ENCODE measurements at regions not wholly inside any gene's neighbourhood (a gene's known extent, or its start where the extent isn't known, plus 50 kb on each side); places are given as distances from the start of the nearest gene placed in this dataset.

DNA sequence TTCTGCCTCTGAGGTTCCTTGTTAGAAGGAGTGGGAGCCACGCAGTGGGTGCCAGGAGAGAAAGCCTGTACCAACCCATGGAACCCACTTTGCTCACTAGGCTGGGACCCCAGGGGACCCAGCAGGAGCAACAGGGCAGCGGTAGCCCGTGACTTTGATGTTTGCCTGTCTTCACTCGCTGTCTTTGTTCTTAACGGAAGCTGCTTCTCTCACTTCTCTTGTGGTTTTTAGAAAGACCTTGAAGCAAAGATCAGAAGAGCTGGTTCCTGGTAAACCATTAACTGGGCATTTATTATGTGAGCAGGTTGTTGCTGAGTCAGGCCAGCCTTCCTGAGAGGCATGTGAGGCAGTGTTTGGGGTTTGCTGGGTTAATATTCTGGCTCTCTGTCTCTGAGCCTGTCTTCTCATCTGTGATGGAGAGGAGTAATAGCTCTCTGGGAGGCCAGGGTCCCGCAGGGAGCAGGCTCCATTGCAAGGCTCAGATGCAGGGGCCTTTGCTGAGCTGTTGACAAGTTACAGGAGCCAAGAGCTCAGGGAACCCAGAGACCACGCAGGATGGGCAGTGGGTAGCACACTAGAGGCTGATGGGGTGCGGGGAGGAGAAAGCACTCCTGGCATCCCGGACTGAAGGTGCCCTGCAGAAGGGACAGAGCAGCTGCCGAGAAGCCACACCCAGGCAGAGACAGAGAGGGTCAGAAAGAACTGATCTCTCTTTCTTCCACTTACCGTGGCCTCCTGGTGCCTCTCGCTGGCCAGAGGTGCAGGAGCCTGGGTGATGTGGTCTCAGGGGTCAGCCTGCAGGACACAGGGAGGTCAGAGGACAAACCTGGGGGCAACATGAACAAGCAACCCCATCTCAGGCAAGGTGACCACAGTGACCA, 367.5 kb upstream of the C1orf174 start:
- no peaks in the 10 kb centered on the region for H3K9me3 ChIP-seq
- intact Hi-C loops (cut with DNase I; ENCODE audit: low total_unique reads) = no loop called here
- no peaks in the 10 kb centered on the region for H3K27me3 ChIP-seq
- no peak for DNase-seq
- H3K4me1 ChIP-seq = no peaks in the 10 kb centered on the region
- no peaks in the 10 kb centered on the region for H3K36me3 ChIP-seq
- no peak overlapping the region for H3K4me3 ChIP-seq
- TF ChIP-seq, protein P1, sequence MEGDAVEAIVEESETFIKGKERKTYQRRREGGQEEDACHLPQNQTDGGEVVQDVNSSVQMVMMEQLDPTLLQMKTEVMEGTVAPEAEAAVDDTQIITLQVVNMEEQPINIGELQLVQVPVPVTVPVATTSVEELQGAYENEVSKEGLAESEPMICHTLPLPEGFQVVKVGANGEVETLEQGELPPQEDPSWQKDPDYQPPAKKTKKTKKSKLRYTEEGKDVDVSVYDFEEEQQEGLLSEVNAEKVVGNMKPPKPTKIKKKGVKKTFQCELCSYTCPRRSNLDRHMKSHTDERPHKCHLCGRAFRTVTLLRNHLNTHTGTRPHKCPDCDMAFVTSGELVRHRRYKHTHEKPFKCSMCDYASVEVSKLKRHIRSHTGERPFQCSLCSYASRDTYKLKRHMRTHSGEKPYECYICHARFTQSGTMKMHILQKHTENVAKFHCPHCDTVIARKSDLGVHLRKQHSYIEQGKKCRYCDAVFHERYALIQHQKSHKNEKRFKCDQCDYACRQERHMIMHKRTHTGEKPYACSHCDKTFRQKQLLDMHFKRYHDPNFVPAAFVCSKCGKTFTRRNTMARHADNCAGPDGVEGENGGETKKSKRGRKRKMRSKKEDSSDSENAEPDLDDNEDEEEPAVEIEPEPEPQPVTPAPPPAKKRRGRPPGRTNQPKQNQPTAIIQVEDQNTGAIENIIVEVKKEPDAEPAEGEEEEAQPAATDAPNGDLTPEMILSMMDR (IDR thresholded peaks at IDR 0.05) = no peak
- no peak for TF ChIP-seq POLR2A (IDR thresholded peaks at IDR 0.05)
- no peak overlapping the region for H3K27ac ChIP-seq

DNA sequence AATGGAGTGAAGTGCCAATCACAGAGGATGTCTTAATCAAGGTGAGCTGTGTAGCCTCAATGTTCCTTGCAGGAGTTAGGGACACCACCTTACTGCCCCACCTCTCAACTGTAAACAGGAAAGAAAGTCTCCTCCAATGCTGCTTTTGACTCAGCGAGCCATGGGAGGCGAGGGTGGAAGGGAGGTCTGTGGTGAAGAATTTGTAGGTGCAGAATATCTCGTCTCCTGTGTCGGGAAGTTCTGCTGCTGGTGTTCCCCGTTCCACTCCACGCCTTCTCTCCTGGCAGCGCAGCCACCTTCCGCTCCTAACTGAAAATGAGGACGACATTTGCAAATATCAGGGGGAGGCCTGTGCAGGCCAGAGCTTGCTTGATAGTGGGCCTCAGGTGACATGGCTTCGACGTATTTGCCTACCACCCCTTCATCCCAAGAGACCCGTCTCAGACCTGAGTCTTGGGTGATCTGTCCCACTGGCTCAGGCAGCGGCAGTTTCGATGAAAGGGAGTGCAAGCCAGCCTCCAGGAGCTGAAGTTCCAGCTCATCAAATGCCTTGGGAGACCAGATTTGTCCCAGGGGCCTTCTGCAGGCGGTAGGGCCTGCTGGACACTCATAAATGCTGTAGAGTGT, 368.3 kb upstream of the C1orf174 start:
- no peak for DNase-seq
- Histone ChIP-seq H3K4me3 (no peak overlapping the region), H3K27ac (no peak overlapping the region), H3K9me3 (no peaks in the 10 kb centered on the region), H3K27me3 (no peaks in the 10 kb centered on the region), H3K36me3 (no peaks in the 10 kb centered on the region), H3K4me1 (no peaks in the 10 kb centered on the region)
- intact Hi-C loops (cut with DNase I; ENCODE audit: low total_unique reads) = no loop called here
- TF ChIP-seq, protein P1 (IDR thresholded peaks at IDR 0.05) = no peak
- no peak for TF ChIP-seq POLR2A (IDR thresholded peaks at IDR 0.05)

DNA sequence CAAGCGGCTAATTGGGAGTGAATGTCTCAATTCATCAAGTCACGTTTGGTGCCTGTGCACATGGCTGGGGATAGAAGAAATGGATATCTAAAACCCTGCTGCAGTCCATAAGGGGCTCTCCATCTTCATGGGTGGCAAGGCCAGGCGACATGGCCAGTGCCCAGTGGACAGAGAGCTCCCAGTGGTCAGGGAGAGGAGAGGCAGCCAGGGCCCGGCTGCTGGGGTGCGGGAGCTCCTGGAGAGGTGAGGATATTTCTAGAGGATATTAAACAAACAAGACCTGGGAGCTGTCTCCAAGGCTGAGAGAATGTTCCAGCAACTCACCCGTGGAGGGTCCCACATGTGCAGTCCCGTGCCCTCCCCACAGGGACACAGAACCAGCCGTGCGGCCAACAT, 368.8 kb upstream of the C1orf174 start:
- Histone ChIP-seq H3K27me3 (no peaks in the 10 kb centered on the region), H3K9me3 (no peaks in the 10 kb centered on the region), H3K27ac (no peak overlapping the region), H3K36me3 (no peaks in the 10 kb centered on the region), H3K4me1 (no peaks in the 10 kb centered on the region), H3K4me3 (no peak overlapping the region)
- TF ChIP-seq POLR2A (IDR thresholded peaks at IDR 0.05) = no peak
- TF ChIP-seq, protein P1 (IDR thresholded peaks at IDR 0.05) = no peak
- intact Hi-C loops (cut with DNase I; ENCODE audit: low total_unique reads) = no loop called here
- no peak for DNase-seq

DNA sequence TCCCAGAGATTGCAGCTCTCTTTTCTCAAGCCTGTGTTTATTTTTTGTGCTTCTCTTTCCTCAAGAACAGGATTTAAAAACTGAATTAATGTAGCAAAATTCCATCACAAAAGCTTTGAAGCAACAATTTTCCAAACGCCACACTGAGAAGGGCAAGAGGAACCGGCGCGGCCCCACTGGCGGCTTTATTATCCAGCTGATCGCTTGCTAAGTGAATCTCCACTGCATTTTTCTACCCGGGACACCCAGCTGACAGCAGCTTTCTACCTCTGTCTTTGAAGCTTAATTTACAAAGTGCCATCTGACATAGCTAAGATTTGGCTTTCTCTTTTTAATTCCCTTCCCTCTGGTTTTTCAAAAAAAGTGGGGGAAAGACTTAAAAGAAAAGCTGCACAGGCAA, 369.3 kb upstream of the C1orf174 start:
- Histone ChIP-seq H3K9me3 (no peaks in the 10 kb centered on the region), H3K4me3 (no peak overlapping the region), H3K4me1 (no peaks in the 10 kb centered on the region), H3K27me3 (no peaks in the 10 kb centered on the region), H3K27ac (no peak overlapping the region), H3K36me3 (no peaks in the 10 kb centered on the region)
- no peak for TF ChIP-seq POLR2A (IDR thresholded peaks at IDR 0.05)
- TF ChIP-seq, protein P1 (IDR thresholded peaks at IDR 0.05) = no peak
- no peak for DNase-seq
- intact Hi-C loops (cut with DNase I; ENCODE audit: low total_unique reads) = no loop called here

DNA sequence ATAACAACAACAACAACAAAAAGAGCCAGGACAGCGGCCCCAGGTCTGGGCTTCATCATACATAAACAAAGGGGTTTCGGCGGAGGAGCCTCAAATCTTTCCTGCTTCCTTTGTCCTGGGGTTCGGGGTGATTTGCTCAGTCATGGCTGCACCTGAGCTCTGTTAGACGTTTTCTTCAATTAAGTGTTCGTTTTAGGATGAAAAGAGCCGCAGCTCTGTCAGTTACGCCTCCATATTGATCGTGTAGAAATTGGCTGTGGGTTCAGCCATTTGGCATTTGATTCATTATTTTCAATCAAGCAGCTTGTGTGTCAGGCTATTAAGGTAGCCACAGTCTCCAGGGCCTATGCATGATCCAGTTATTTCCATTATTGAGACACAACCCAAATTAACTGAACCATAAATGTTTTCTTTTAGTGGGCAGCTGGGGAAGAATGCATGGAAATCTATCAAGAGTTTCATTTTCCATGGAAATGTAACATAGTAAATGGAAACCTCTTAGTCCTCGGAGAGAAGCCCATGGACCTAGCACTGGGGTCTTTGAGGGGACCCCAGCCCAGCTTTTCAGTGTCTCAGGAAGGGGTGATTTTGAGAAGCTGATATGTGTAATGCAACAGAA, 370.0 kb upstream of the C1orf174 start:
- Histone ChIP-seq H3K9me3 (no peaks in the 10 kb centered on the region), H3K27me3 (no peaks in the 10 kb centered on the region), H3K36me3 (no peaks in the 10 kb centered on the region), H3K27ac (no peak overlapping the region), H3K4me3 (no peak overlapping the region), H3K4me1 (no peaks in the 10 kb centered on the region)
- TF ChIP-seq, protein P1 (IDR thresholded peaks at IDR 0.05) = no peak
- no peak for TF ChIP-seq POLR2A (IDR thresholded peaks at IDR 0.05)
- DNase-seq = no peak
- intact Hi-C loops (cut with DNase I; ENCODE audit: low total_unique reads) = no loop called here
